ENCODE measurements at regions not wholly inside any gene's neighbourhood (a gene's known extent, or its start where the extent isn't known, plus 50 kb on each side); places are given as distances from the start of the nearest gene placed in this dataset.
"Not testable (repeated sequence)": the region's sequence is repeated elsewhere in the genome, so short reads cannot be mapped to it uniquely, and the experiment has no call there.

DNA sequence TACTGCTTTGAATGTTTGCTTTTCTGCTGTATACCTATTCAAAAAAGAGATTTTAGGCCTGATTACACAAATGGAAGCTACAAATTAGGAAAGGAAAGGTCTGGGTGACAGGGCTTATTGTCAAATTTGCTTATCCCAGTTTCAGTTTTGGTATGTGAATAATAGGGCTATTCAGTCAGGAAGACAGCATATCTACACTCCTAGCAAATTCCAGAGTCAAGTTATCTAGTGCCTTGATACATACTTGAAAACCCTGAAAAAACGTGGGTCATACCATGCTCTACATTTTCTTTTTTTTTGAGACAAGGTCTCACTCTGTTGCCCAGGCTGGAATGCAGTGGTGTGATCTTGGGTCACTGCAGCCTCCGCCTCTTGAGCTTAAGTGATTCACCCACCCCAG is 59.2 kb upstream of the CCDC180 start:
- not testable (repeated sequence) for TF ChIP-seq POLR2AphosphoS5, POLR2A (IDR thresholded peaks at IDR 0.05; ENCODE audit: low read depth, low read length)

Measured in GM12891 (cell line).